Stimulated activated CD8-positive, alpha-beta memory T cell treated with anti-CD3 and anti-CD28 coated beads, Interleukin-12 subunit alpha, Interleukin-12 subunit beta, amount 100 ng/mL, for 24 hours (primary cell): ENCODE measurements at regions not wholly inside any gene's neighbourhood (a gene's known extent, or its start where the extent isn't known, plus 50 kb on each side); places are given as distances from the start of the nearest gene placed in this dataset.

Experiments
- DNase-seq: peaks from one replicate; pipeline ENCODE4 v3.0.0-alpha.2; 2020; ENCODE audit errors: extremely low read depth

- no peak for DNase-seq
Observed at GRCh38 chr16:87223656-87224248, 93.4 kb downstream of the C16orf95 start.

- no peak for DNase-seq
Observed at GRCh38 chr16:87226926-87227295, 90.3 kb downstream of the C16orf95 start.

GRCh38 chr16:87227296-87227951 is 89.8 kb downstream of the C16orf95 start:
- DNase-seq, result no peak

- DNase-seq, result no peak
Observed at GRCh38 chr16:87228363-87228762, 88.8 kb downstream of the C16orf95 start.

- no peak for DNase-seq
Observed at GRCh38 chr16:87229230-87230188, 87.7 kb downstream of the C16orf95 start.

GRCh38 chr16:87230571-87230970 is 86.6 kb downstream of the C16orf95 start:
- no peak for DNase-seq

GRCh38 chr16:87231295-87231694 is 85.9 kb downstream of the C16orf95 start:
- DNase-seq, result no peak

- DNase-seq, result no peak
Observed at GRCh38 chr16:87231911-87232310, 85.3 kb downstream of the C16orf95 start.

- DNase-seq, result no peak
Observed at GRCh38 chr16:87233928-87234327, 83.3 kb downstream of the C16orf95 start.

- DNase-seq, result no peak
Observed at GRCh38 chr16:87234601-87235000, 82.6 kb downstream of the C16orf95 start.

GRCh38 chr16:87235810-87236515 is 81.2 kb downstream of the C16orf95 start:
- DNase-seq, result no peak

- DNase-seq, result no peak
Observed at GRCh38 chr16:87236516-87237115, 80.6 kb downstream of the C16orf95 start.

GRCh38 chr16:87238361-87238715 is 78.9 kb downstream of the C16orf95 start:
- no peak for DNase-seq

- DNase-seq, result no peak
Observed at GRCh38 chr16:87239545-87239944, 77.6 kb downstream of the C16orf95 start.

GRCh38 chr16:87240211-87241136 is 76.7 kb downstream of the C16orf95 start:
- no peak for DNase-seq

GRCh38 chr16:87241137-87241771 is 75.9 kb downstream of the C16orf95 start:
- DNase-seq, result no peak

GRCh38 chr16:87243478-87243877 is 73.7 kb downstream of the C16orf95 start:
- DNase-seq, result no peak

- DNase-seq, result no peak
Observed at GRCh38 chr16:87244636-87245197, 72.5 kb downstream of the C16orf95 start.

GRCh38 chr16:87245511-87245910 is 71.7 kb downstream of the C16orf95 start:
- DNase-seq, result no peak
